HG03521 (cell line): ENCODE measurements at regions not wholly inside any gene's neighbourhood (a gene's known extent, or its start where the extent isn't known, plus 50 kb on each side); places are given as distances from the start of the nearest gene placed in this dataset.
"Not testable (repeated sequence)": the region's sequence is repeated elsewhere in the genome, so short reads cannot be mapped to it uniquely, and the experiment has no call there.

Source experiments
- ATAC-seq: cut with Tn5 transposase; IDR thresholded peaks from one replicate; pipeline ENCODE4 v1.9.1; 2021; ENCODE audit warnings: mild to moderate bottlenecking, moderate library complexity; ENCODE audit not compliant: unreplicated experiment

DNA sequence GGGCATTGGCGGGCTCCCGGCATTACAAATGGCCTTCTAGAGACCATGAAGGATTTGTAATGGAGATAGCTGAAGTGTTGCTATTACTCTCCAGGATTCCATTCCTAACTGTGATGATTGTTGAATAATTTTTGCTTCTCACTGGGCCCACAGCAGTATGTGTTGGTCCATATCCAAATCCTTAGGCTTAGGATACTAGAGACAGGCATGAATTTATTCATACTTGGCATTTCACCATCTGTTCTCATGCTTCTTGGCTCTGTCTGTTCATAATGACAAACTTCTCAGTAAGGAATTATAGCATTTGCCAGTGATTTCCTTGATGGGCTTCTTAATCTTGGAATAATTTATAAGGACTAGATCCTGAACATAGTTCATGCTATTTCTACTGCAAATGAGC, 832.9 kb downstream of the C12orf50 start:
- ATAC-seq, result no peak

DNA sequence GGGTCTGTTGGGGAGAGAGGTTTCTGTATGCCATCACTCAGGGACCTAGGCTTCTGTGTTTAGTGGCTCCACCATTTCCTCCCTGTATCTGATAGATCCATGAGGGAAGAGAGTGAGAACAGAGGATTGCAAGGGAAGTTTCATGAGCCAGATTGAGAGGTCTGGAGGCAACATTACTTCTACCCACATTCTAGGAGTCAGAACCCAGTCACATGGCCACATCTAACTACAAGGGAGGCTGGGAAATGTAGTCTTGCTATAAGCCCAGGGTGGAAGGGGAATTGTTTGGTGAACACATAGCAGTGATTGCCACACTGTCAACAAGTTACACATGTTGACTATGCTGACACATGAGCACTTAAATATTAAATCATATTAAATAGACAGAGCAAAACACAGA, 834.8 kb downstream of the C12orf50 start:
- ATAC-seq, result not testable (repeated sequence)

DNA sequence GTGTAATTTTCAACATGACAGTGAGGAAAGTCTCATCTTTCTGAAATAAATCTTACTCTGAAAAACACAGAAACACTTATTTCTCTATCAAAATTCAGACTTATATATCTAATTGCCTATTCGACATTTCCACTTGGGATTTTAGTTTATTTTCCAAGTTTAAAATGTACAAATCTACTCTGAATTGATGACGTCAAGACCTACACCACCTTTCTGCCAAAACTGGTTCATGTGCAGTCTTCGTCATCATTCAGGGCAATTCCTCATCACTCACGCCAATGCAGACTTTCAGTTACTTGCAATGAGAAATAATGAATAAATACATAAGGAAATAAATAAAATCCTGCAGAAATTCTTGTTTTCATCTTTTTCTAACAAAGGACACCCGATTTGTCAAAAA, 843.8 kb downstream of the C12orf50 start:
- no peak for ATAC-seq

DNA sequence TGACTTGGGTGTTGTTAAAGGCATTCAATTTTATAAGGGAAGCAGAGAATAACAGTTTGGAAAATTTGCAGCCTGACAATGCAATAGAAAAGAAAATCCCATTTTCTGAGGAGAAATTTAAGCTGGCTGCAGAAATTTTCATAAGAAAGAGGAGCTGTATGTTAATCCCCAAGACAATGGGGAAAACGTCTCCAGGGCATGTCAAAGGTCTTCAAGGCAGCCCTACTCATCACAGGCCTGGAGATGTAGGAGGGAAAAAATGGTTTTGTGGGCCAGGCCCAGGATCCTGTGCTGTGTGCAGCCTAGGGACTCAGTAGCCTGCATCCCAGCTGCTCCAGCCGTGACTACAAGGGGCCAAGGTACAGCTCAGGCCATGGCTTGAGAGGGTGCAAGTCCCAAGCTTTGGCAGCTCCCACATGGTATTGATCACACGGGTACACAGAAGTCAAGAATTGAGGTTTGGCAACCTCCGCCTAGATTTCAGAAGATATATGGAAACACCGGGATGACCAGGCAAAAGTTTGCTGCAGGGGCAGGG, 846.4 kb downstream of the C12orf50 start:
- ATAC-seq, result no peak

DNA sequence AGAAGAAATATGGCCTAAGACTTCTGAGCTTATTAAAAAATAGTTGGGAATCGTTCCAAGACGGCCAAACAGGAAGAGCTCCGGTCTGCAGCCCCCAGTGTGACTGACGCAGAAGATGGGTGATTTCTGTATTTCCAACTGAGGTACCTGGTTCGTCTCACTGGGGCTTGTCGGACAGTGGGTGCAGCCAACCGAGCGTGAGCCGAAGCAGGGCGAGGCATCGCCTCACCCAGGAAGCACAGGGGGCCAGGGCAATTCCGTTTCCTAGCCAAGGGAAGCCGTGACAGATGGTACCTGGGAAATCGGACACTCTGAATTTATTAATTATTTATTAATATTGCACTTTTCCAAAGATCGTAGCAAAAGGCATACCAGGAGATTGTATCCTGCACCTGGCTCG, 857.8 kb downstream of the C12orf50 start:
- no peak for ATAC-seq

DNA sequence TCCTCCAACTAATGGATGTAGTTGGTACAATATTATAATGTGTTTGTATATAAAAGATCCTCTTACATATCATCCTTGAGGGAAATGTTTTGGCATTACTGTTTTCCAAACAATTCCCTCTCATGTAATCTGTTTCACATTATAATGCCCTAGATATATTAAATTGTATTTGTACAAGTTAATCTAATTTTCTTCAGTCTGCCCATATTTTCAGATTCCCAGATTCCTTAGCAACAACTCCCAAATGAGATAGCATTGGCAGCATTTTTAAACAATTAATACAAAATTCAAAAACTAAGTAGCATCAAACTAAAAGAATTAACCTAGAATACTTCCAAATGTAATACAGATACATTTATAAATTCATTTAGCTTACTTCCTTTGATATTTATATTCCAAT, 860.2 kb downstream of the C12orf50 start:
- ATAC-seq, result no peak

DNA sequence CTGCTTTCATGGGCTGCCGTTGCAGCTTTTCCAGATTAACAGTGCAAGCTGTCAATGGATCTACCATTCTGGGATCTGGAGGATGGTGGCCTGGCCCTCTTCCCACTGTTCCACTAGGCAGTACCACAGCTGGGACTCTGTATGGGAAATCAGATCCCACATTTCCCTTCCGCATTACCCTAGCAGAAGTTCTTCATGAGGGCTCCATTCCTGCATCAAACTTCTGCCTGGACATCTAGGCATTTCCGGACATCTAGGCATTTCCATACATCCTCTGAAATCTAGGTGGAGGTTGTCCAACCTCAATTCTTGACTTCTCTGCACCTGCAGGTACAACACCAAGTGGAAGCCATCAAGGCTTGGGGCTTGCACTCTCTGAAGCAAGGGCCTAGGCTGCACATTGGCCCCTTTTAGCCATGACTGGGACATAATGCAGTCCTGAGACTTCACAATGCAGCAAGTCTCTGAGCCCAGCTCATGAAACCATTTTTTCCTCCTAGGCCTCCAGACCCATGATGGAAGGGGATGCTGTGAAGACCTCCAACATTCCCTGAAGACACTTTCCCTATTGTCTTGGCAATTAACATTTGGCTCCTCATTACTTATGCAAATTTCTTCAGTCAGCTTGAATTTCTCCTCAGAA, 863.3 kb downstream of the C12orf50 start:
- ATAC-seq, result no peak

DNA sequence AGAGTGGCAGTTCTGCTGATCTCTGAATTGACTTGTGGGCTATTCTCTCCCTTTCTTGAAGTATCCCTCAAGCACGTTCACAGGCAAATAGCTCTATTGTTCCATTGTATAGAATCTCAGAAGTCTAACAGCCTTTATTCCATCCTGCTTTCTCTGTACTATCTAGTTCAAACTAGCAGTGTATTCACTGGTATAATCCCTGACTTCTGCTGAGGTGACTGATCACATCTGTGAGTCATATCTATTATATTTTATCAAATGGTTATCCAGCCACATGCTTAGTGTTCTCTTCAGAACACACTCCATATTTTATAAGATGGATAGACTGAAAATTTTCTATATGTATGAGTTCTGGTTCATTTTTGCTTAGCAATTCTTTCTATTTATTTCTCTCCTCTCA, 866.1 kb downstream of the C12orf50 start:
- ATAC-seq, result no peak

DNA sequence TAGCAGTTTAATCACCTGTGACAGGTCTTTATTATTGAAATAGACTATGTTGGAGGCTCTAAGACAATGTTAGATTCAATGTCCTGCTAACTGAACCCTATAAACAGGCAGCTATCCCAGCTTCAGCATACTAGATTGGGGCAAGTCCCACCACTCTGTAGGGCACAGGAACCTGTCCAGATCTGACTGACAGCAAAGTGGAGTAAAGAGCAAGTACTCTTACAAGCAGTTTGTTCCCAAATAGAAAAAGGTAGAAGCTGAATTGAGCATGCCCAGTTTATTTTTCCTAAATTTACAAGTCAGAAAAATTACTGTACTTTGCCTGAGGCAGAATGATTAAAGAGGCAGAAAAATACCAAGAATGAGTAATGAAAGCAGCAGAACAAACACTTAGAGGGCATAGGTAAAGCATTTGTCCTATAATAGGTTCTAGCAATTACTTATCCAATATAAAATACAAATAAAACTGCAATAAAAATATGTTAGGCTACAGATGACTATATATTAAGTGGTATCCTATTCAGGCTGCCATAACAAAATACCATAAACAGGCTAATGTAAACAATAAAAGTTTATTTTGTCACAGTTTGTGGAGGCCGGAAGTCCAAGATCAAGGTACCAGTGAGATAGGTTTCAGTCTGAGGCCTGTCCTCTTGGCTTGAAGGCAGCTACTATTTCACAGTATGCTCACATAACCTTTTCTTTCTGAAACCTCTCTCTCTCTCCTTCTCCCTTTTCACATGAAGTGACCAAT, 868.2 kb downstream of the C12orf50 start:
- ATAC-seq, result no peak

DNA sequence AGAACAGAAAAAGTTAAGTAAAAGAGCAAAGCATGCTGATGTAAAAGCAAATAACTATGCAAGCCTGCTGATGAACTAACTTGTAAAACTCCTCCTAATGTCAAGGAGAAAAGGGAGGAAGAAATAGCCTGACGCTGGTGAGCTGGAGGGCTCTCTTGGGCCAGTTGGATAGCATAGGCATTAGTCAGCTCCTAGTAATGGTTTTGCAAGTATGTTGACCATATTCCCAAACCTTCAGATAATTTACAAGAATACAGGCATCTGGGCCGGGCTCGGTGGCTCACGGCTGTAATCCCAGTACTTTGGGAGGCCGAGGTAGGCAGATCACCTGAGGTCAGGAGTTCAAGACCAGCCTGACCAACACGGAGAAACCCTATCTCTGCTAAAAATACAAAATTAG, 871.4 kb downstream of the C12orf50 start:
- ATAC-seq, result no peak

DNA sequence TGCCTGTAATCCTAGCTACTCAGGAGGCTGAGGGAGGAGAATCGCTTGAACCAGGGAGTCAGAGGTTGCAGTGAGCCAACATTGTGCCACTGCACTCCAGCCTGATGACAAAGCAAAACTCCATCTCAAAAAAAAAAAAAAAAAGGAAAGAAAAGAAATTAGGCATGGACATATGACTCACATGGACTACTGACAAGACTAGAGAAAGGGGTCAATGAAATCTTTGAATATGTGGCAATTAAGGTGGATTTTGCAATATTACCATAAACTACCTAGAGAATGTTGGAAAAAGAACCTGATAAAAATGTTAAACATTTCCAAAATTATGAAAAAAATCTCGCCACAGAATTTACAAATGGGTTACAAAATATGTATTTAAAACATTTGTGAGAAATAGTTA, 873.6 kb downstream of the C12orf50 start:
- no peak for ATAC-seq

DNA sequence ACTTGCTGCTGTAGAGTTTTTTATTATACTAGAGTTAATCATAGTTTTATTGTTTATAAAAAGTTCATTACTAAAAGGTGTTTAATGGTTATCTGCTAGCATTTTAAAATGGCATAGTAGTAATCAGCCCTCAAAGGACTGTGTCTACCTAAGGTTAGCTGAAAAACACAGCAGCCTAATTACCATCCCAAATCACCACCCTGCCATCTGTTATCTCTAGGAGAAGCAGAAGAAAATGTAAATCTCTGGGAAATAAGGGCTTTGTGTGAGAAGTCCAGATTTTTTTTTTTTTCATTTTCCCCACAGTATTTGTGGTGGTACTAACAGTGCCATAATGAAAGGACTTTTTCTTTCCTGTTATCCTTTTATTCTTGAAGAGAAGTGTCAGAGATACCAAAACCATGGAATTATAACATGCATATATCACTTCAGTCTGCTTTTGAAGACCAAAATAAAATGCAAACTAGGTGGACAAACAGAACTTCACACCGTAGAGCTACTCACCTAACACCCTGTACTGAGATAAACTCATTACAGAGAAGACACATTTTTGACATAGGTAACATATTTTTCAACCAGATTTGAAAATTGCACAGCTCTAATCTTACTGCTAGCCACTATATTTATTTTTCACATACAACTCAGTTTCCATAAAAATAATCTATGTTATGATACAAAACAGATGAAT, 876.2 kb downstream of the C12orf50 start:
- ATAC-seq, result no peak

DNA sequence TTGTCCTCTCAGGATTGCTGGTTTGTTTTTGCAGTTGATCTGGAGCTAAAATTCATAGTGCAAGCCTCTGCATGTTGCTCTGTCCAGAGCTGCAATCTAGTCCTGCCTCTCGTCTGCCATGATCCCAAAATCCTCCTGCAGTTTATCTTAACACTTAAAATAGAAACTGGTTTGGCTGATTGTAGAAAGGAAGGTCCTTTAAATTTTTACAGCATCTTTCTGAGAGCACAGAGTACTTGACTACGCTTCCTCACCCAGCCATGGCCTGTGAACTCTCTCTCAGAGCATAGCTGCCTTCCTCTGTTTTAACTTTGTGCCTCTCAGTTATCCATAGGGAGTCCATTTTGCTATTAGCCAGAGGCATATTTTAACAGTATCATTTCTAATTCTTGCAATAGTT, 877.1 kb downstream of the C12orf50 start:
- no peak for ATAC-seq

DNA sequence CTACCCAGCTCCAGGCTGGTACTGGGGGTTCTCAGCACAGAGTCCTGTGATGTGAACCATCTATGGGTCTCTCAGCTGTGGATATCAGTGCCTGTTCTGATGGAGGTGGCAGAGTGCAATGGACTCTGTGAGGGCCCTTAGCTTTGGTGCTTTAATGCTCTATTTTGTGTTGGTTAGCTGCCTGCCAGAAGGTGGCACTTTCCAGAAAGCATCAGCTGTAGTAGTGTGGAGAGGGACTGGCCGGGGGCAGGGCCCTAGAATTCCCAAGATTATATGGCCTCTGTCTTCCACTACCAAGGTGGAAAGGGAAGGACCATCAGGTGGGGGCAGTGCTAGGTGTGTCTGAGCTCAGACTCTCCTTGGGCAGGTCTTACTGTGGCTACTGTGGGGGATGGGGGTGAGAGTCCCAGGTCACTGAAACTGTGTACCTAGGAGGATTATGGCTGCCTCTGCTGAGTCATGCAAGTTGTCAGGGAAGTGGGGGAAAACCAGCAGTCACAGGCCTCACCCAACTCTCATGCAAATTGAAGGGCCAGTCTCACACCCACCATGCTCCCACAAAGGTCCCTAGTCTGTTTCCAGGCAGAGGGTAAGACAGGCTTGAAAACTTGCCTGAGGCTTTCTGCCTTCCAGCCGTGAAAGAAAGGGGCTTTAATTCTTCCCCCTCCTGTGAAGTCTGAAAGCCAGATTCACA, 878.1 kb downstream of the C12orf50 start:
- ATAC-seq, result no peak

DNA sequence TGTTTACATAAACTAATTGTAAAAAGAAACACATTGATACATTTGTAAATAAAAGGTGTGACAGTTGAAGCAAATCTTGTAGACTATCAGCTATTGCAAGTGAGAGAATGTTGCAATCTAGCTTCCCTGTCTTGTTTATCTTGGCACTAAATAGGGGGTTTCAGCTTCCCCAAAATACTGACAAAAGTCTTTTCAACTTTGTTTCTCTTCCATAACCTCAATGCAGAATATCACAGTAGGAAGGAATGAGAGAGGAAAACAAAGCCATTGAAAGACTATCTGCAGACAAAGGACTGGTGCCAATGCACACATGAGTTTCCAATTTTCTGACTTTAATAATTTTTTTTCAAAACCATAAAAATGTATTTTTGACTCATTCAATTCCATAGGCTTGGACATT, 886.2 kb upstream of the MGAT4C start:
- ATAC-seq, result no peak

DNA sequence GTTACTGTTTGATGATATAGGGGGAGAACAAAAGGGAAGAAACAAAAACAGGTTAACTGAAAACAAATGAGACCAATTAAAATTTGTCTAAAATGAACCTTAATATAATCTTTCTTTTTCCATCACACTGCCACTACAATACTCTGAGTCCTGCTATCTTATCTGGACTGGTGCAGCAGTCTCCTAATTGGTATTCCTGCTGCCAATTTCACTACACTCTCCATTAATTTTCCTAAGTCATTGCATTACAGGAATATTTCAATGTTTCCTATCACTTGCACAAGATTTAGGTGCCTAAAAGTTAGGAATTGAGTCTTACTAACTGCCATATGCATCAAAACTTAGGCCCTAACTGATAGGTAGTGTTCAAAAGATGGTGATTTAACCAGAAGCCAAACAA, 884.9 kb upstream of the MGAT4C start:
- ATAC-seq, result no peak

DNA sequence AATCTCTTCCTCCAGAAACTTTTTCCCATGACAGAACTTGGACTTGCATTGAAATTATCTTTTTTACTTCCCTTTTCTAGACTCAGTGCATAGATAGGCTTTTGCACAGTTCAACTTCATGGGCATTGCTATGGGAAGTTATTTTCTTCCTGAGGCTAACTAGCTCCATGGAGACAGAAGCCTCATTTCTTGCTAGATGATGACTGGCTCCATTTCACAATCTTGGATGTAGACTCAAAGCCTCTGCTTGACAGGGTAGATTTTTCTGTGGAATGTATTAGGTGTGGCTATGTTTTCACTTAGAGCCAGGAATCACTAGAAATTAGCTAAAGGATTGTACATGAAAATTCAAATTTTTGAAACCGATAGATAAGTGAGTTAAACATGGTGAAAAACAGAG, 884.1 kb upstream of the MGAT4C start:
- ATAC-seq, result no peak

DNA sequence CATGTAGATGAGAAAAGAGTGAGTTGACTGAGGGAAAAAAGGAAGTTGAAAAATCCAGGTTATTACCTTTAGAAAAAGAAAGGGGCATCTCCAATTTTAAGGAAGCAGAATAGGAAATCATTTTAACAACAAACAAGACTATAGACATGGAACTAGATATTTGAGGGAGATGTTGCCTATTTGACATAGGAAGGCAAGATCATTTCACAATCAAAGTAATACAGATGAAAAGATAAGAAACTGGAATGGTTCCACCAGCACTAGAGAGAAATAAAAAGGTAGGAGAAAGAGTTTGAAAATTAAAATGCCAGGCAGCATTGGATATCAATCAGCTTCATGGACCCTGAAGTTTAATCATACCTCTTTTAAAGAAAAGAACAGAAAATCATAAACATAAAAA, 881.0 kb upstream of the MGAT4C start:
- ATAC-seq, result no peak

DNA sequence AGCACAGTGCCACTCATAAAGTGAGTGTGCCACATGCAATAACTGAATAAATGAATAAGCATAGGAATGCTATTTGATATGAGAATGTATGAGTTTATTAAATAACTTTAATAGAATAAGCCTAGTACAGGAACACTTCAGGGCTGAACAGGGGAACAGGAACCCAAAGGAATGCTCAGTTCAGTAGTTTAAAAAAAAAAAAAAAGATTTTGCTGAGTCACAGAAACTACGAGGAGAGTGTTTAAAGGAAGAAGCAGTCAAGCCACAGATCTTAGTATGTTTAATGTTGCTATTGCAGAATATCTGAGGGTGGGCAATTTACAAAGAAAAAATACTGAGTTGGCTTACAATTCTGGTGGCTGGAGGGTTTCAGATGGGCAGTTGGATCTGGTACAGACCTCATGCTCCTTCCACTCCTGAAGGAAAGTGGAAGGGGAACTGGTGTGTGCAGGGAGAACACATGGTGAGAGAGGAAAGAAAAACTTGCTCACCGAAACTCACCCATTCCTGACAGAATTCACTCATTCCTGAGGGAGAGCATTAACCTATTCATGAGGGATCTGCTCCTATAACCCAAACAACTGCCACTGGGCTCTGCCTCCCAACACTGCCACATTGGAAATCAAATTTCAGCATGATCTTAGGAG, 880.3 kb upstream of the MGAT4C start:
- ATAC-seq, result no peak

DNA sequence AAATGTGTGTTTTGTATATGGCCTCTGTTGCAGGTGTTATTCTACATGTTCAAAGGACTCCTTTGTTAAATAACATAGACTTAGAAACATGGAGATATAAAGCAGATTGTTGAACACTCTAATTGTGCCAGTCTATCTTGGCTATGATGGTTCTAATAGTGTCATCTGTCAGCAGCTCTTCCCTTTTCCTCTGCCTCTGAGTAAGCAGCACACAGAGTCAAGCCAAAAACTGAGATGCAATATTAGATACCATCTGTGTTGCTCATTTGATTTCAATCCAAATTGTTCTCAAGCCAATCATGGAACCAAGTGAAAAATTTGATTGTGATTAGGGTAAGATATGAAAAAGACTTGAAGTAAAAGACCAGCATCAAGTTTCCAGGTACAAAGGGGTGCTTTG, 871.1 kb upstream of the MGAT4C start:
- no peak for ATAC-seq

DNA sequence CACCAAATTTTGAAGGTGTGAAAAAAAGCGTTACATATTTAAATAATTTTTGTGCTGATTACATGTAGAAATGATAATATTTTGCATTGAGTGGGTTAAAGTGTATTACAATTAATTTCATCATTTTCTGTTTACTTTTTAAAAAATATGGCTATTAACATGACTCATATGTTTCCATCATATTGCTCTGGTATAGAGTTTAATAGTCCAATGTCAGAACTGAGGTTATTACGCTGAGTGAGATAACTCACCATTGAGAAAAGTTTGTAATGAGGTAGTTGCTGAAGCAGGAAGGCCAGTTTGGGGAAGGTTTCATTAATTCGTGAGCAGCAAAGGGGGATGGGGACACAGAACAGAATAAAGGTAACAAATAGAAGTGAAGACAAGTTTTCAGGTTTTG, 865.7 kb upstream of the MGAT4C start:
- no peak for ATAC-seq
